ENCODE measurements at regions not wholly inside any gene's neighbourhood (a gene's known extent, or its start where the extent isn't known, plus 50 kb on each side); places are given as distances from the start of the nearest gene placed in this dataset.

DNA sequence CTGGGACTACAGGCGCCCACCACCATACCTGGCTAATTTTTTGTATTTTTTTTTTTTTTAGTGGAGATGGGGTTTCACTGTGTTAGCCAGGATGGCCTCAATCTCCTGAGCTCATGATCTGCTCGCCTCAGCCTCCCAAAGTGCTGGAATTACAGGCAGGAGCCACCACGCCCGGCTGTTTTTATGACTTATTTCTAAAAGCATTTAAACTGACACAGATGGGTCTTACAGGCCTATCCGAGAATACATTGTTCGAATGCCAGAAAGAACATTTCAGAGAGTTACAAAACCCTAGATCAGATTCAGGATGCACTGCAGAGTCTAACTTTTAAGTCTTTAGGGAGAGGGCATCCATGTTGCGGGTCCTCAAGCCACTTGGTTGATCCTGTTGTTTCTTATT lies 234.7 kb upstream of the MAF start:
- TF ChIP-seq, protein P1, sequence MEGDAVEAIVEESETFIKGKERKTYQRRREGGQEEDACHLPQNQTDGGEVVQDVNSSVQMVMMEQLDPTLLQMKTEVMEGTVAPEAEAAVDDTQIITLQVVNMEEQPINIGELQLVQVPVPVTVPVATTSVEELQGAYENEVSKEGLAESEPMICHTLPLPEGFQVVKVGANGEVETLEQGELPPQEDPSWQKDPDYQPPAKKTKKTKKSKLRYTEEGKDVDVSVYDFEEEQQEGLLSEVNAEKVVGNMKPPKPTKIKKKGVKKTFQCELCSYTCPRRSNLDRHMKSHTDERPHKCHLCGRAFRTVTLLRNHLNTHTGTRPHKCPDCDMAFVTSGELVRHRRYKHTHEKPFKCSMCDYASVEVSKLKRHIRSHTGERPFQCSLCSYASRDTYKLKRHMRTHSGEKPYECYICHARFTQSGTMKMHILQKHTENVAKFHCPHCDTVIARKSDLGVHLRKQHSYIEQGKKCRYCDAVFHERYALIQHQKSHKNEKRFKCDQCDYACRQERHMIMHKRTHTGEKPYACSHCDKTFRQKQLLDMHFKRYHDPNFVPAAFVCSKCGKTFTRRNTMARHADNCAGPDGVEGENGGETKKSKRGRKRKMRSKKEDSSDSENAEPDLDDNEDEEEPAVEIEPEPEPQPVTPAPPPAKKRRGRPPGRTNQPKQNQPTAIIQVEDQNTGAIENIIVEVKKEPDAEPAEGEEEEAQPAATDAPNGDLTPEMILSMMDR (IDR thresholded peaks at IDR 0.05), result no peak
- no peak for TF ChIP-seq POLR2A (IDR thresholded peaks at IDR 0.05)

Data from right lobe of liver (tissue), 4 donors.